Fibroblast of peridontal ligament (primary cell): ENCODE measurements at regions not wholly inside any gene's neighbourhood (a gene's known extent, or its start where the extent isn't known, plus 50 kb on each side); places are given as distances from the start of the nearest gene placed in this dataset.
"Not testable (repeated sequence)": the region's sequence is repeated elsewhere in the genome, so short reads cannot be mapped to it uniquely, and the experiment has no call there.

Source experiments
- DNase-seq: peaks from one replicate; pipeline ENCODE4 v3.0.0-alpha.2; 2010; ENCODE audit errors: extremely low read depth

DNA sequence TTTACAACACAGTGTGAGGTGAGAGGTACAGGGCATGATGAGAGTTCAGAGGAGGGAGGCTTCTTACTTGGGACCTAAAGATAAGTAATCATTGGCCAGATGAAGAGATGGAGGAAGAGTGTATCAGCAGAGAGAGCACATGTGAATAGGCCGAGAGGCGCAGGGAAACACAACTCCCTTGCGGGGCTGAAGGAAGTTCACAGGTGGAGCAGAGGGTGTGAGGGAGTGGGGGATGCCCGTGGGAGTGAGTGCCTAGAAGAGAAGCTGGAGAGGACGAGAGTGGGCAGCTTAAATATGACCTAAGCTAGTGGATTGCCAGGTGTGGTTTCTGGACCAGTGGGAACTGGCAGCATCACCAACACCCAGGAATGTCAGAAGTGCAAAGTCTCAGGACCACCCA, 98.2 kb upstream of the TBC1D5 start:
- DNase-seq, result no peak

- DNase-seq, result no peak
Measured at GRCh38 chr3:17840126-17840525, 97.7 kb upstream of the TBC1D5 start.

DNA sequence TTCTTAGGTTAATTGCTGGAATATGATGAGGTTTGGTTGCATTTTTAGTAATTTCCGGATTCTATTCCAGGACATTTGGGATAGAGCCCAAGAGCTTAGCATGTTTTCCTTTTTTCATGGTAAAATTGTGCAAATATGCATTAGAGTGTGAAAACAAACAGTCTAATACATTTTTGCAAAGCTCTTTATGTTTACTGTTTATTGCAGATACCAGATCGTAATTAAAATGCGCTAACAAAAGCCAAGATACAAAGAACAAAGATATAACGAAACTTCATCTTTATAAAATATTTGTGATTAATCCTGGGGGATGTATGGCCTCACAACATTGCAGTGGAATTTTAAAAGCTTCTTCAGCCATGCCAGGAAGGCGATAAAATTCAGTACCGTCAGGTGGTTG, 94.5 kb upstream of the TBC1D5 start:
- DNase-seq, result no peak

- no peak for DNase-seq
Measured at GRCh38 chr3:17836092-17836491, 93.7 kb upstream of the TBC1D5 start.

DNA sequence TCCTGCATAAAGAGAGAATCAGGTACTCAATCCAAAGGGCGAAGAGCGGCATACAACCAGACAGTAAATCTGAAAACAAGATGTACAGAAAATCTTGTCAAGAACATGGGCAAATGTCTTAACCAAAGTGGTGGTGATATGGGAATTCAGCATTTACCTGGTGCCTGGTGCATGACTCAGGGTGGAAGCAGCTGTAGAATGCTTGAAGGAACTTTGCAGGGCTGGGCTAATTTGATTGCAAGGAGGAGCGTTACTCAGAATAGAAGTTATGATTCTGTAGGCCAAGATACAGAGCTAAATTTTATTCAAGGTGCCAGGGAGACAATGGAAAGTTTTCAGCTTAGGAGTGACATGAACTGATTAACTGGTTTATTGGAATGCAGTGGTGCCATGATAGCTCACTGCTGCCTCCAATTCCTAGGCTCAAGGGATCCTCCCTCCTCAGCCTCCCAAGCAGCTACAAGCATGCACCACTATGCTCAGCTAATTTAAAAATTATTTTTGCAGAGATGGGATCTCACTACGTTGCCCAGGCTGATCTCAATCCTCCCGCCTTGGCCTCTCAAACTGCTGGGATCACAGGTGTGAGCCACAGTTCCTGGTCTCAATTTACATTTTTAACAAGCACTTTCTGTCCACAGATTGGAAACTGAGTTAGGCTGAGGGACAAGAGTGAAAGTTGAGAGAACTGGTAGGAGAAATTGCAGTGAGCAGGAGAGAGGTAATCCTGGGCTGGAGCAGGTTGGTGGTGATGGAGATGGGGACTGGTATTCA, 91.5 kb upstream of the TBC1D5 start:
- DNase-seq, result no peak

DNA sequence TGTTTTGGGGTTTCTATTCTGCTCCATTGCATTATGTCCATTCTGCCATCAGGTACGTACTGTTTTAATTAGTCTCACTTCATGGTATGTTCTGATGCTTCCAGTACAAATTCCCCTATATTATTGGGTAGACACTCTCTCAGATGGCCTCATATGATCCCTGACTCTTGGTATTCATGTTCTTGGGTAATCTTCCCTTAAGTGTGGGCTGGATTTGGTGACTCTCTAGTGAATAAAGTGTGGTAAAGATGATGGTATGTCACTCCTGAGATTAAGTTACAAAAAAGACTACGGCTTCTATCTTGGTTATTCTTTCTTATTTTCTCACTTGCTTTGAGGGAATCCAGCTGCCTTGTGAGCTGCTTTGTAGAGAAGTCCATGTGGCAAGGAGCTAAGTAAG, 89.6 kb upstream of the TBC1D5 start:
- peak; percentile 21 for DNase-seq

GRCh38 chr3:17831366-17831765, 88.9 kb upstream of the TBC1D5 start:
- DNase-seq, result peak; percentile 24

- DNase-seq, result no peak
Measured at GRCh38 chr3:17830788-17831187, 88.4 kb upstream of the TBC1D5 start.

DNA sequence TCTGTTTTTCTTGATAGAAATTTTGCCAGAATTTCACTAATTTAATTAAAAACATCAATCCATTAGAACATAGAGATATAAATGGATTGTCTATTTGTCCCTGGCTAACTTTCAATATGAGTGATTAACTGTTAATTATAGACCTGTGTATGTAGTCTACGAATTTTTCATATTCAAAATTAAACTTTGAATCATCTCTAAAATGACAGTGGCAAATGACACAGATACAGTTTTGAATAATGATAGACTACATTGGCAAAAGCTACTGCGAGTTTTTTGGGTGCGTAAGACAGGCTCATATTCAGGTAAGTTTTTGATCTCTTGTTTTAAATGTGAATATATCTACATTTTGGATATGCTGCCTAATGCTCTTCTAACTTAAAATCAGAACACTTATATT, 86.0 kb upstream of the TBC1D5 start:
- no peak for DNase-seq

DNA sequence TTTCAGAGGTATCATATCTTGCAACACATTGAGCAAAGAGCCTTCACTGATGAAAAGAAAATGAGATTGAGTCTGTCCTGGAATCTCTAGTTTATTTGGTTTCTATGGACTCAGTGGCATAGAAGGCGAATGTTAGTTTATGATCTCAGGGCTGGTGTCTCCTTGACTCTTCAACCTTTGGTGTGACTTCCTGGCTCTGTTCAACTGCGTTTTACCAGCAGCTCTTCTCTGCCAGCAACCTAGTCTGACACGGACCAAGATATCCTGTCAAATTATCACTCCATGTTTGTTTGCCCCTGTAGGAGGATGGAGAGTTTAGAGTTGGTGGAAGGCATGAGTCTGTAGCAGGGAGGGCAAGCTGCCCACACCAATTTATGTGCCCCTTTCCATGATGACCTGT, 82.9 kb upstream of the TBC1D5 start:
- DNase-seq, result no peak

GRCh38 chr3:17823816-17824215, 81.4 kb upstream of the TBC1D5 start:
- DNase-seq, result no peak

- DNase-seq, result no peak
Measured at GRCh38 chr3:17823036-17823435, 80.6 kb upstream of the TBC1D5 start.

DNA sequence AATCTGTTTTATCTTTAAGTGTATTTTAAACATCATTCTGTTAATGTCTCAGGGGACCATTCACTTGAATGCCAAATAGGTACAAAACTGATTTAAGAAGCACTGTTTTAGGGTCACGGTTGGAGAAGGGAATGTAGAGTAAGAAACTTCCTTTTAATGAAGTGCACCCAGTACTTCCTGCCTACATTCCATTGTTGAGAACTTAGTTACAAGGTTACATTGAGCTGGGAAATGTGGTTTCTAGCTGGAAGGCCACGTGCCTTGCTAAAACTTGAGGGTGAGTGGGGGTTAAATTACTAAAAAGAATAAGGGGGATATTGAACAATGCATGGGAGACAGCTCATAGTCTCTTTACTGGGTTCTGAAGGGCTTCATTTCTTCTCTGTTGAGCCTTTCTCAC, 78.3 kb upstream of the TBC1D5 start:
- DNase-seq, result no peak

DNA sequence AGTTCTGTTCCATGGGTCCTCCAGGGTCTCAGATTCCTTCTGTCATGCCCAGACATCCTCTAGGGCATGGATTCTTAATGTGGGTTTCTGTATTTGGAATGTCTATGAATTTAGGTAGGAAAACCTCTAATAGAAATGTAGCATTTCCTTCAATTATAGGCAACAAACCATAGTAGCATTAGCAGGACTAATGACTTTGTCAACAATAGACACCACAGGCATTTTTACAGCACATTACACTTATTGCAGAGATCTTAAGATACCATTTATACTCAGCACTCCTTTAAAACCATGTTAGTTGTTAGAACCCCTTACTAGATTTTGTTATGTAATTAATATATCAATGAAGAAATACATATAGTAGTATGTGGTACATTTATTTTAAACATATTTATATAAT, 77.8 kb upstream of the TBC1D5 start:
- no peak for DNase-seq

- not testable (repeated sequence) for DNase-seq
Measured at GRCh38 chr3:17817973-17818372, 75.5 kb upstream of the TBC1D5 start.

GRCh38 chr3:17817545-17817944, 75.1 kb upstream of the TBC1D5 start:
- DNase-seq, result no peak

DNA sequence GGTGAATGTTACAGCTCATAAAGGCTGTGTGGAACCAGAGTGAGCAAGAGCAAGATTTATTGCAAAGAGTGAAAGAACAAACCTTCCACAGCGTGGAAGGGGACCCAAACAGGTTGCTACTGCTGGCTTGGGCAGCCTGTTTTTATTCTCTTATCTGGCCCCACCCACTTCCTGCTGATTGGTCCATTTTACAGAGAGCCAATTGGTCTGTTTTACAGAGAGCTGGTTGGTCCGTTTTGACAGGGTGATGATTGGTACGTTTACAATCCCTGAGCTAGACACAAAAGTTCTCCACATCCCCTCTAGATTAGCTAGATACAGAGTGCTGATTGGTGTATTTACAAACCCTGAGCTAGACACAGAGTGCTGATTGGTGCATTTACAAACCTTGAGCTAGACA, 74.4 kb upstream of the TBC1D5 start:
- DNase-seq, result not testable (repeated sequence)

- not testable (repeated sequence) for DNase-seq
Measured at GRCh38 chr3:17812328-17812727, 69.9 kb upstream of the TBC1D5 start.

DNA sequence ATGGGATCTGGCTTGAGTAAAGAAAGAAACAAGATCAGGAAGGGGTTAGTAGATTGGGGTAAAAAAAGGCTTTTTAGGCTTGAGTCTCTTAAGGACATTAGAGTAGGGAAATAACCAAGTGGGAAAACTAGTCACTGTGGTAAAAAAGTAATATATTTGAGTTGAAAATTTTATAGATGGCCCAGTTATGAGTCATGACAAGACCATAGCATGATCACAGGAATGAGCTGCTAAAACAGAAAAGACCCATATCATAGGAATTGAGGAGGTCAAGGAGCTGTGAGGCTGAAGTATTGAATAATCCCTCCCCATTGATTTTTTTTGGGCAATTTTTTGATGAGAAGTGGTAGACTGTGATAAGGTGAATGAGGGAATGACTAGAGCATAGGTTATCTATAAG, 69.2 kb upstream of the TBC1D5 start:
- no peak for DNase-seq

DNA sequence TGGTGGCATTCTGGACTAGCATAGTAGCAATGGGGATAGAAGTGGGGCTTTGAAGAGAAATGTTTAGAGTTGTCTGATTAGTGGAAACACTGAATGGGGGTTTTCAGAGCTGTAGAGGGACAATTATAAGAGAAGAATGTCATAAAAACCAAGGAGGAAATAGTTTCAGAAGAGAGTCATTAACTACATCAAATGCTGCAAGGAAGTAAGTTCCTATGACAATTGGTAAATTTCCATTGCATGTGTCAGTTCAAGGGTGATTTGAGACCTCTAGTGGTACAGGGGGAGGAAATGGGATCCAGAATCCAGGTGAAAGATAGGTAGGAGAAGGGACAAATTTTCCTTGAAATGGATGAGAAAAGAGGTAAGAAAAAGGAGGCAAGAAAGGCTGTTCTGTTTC, 68.3 kb upstream of the TBC1D5 start:
- peak; percentile 30 for DNase-seq

DNA sequence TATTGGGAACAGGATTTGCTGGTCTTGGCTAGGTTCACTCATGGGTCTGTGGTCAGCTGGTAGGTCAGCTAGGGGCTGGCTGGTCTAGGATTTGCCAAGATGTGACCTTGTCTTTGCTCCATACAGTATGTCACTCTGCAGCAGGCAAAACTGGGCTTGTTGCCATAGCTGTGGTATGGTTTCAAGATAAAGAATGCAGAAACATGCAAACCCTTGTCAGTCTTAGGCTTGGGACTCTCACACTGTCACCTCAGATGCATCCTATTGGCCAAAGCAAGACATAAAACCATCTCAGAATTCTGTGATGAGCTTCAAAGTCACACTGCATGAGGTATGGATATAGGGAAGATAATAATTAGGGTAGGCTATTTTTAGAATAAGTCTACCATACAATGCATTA, 66.6 kb upstream of the TBC1D5 start:
- no peak for DNase-seq

DNA sequence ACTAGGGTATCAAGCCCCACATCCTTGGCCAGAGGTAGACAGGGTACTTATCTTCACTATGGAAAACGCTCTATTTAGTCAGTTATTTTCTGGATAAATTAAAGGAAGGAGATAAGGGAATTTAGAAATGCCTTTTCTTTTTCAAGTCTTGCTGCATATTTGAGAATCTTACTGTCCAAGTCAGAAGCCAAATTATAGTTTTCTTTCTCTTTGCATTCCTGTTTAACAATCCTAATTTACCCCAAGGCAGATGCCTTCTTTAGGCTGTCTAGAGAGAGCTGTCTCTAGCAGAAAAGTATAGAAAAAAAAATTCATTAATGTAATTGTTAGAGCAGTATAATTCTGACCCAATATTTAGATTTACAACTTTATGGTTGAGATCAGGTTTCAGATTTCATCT, 64.4 kb upstream of the TBC1D5 start:
- no peak for DNase-seq

- DNase-seq, result no peak
Measured at GRCh38 chr3:17806201-17806600, 63.8 kb upstream of the TBC1D5 start.

GRCh38 chr3:17805461-17805940, 63.1 kb upstream of the TBC1D5 start:
- no peak for DNase-seq
